GM12878 (cell line): ENCODE measurements at regions not wholly inside any gene's neighbourhood (a gene's known extent, or its start where the extent isn't known, plus 50 kb on each side); places are given as distances from the start of the nearest gene placed in this dataset.

Experiments
- ATAC-seq: fragments of 200-7000 bp; cut with Tn5 transposase; 3 replicates; pipeline ENCODE4 v1.9.1; 2020; ENCODE audit warnings: mild to moderate bottlenecking, moderate library complexity
- BruUV-seq: library from RNA; stranded (reverse); fragments of 400-500 nt; replicated peaks from 2 replicates; lab custom pipeline; 2021; lab: Mats Ljungman, UMichigan
- CTCF ChIA-PET: fragments of 300-600 bp; sonication (Branson Sonifier 250); formaldehyde crosslinking; extraction: SDS; loops from one replicate; lab custom pipeline; 2021; ENCODE audit warnings: inconsistent platforms; lab: Yijun Ruan, JAX
- POLR2A ChIA-PET: fragments of 350-600 bp; formaldehyde crosslinking; extraction: SDS; loops from one replicate; lab custom pipeline; 2021; ENCODE audit warnings: inconsistent platforms; lab: Charles Lee
- RAD21 ChIA-PET: fragments of 300-600 bp; sonication (Branson Sonifier 250); formaldehyde crosslinking; loops from one replicate; lab custom pipeline; 2023; ENCODE audit warnings: antibody characterized with exemption; ENCODE audit not compliant: unreplicated experiment; lab: Charles Lee
- SMC1A ChIA-PET: fragments of 300-600 bp; sonication (Branson Sonifier 250); formaldehyde crosslinking; loops from one replicate; lab custom pipeline; 2023; ENCODE audit not compliant: unreplicated experiment, uncharacterized antibody; lab: Charles Lee
- DNase-seq: peaks from one replicate; pipeline ENCODE4 v3.0.0-alpha.2; 2011; ENCODE audit warnings: low read depth, low spot score
- FAIRE-seq: peaks from 3 replicates; lab custom pipeline; 2011; peaks lifted over from hg19 to GRCh38; lab: Jason Lieb, UNC
- H2AFZ ChIP-seq: 2 replicates; pipeline ENCODE4 v1.6.0; 2011; ENCODE audit warnings: low read depth, low read length, control low read depth; ENCODE audit not compliant: control insufficient read depth
- H3K27ac ChIP-seq: 2 replicates; pipeline ENCODE4 v1.5.1; 2011; ENCODE audit warnings: control low read depth; ENCODE audit not compliant: control insufficient read depth, insufficient read depth
- H3K27me3 ChIP-seq, 2 experiments: replicated peaks in 1 of 2; 2 replicates each; pipeline versions ENCODE4 v1.6.0 to v1.6.1; 2011; ENCODE audit warnings: low read length in 1 of 2; ENCODE audit not compliant: control insufficient read depth in 2 of 2, insufficient read depth in 2 of 2
- H3K36me3 ChIP-seq, 2 experiments: 2 replicates each; pipeline ENCODE4 v1.5.1; 2011; ENCODE audit warnings: low read length in 1 of 2; ENCODE audit not compliant: control insufficient read depth in 2 of 2, insufficient read depth in 2 of 2
- H3K4me1 ChIP-seq: 2 replicates; pipeline ENCODE4 v1.6.1; 2011; ENCODE audit warnings: mild to moderate bottlenecking, low read length, moderate library complexity, mixed read lengths; ENCODE audit not compliant: control insufficient read depth, insufficient read depth
- H3K4me2 ChIP-seq: 2 replicates; pipeline ENCODE4 v1.6.0; 2011; ENCODE audit warnings: control low read depth; ENCODE audit not compliant: control insufficient read depth, insufficient read depth
- H3K4me3 ChIP-seq: fragments of 200-600 bp; sonication (generic); 2 replicates; pipeline ENCODE4 v1.5.1; 2016
- H3K79me2 ChIP-seq: 2 replicates; pipeline ENCODE4 v1.6.0; 2011; ENCODE audit warnings: low read length; ENCODE audit not compliant: control insufficient read depth, insufficient read depth
- H3K9ac ChIP-seq: 2 replicates; pipeline ENCODE4 v1.8.0; 2011; ENCODE audit warnings: low read length, control low read depth, mixed read lengths; ENCODE audit not compliant: control insufficient read depth, insufficient read depth
- H3K9me3 ChIP-seq: replicated peaks from 3 replicates; pipeline ENCODE4 v1.5.1; 2011; ENCODE audit warnings: mild to moderate bottlenecking, low read length; ENCODE audit not compliant: control insufficient read depth, insufficient read depth
- H4K20me1 ChIP-seq: 2 replicates; pipeline ENCODE4 v1.6.0; 2011; ENCODE audit not compliant: control insufficient read depth, insufficient read depth
- CHD1 ChIP-seq: IDR thresholded peaks from 2 replicates; pipeline ENCODE4 v1.6.1; 2012; ENCODE audit warnings: low read depth, low read length, improper control_type of control experiment
- EP300 ChIP-seq, 2 experiments: fragments of 150-350 bp in 1 of 2; IDR thresholded peaks; 2 replicates each; pipeline ENCODE4 v1.6.1; 2011 to 2012; ENCODE audit warnings: low read depth in 2 of 2, low read length in 2 of 2, borderline replicate concordance in 1 of 2, improper control_type of control experiment in 1 of 2, inconsistent platforms in 1 of 2; ENCODE audit not compliant: control insufficient read depth in 1 of 2
- HCFC1 ChIP-seq: fragments of 150-350 bp; IDR thresholded peaks from 2 replicates; pipeline ENCODE4 v1.6.1; 2014; ENCODE audit warnings: low read length
- NBN ChIP-seq: fragments of 450-650 bp; IDR thresholded peaks from 2 replicates; pipeline ENCODE4 v1.6.1; 2016
- POLR2A ChIP-seq: IDR thresholded peaks from 2 replicates; pipeline ENCODE4 v1.6.1; 2011; ENCODE audit warnings: low read depth, mild to moderate bottlenecking, low read length
- RFX5 ChIP-seq: IDR thresholded peaks from 2 replicates; pipeline ENCODE4 v1.6.1; 2011; ENCODE audit warnings: low read depth, low read length, improper control_type of control experiment
- SMAD1 ChIP-seq: fragments of 450-650 bp; IDR thresholded peaks from 2 replicates; pipeline ENCODE4 v1.6.1; 2018; ENCODE audit warnings: mild to moderate bottlenecking, low read depth; ENCODE audit not compliant: partially characterized antibody
- SPI1 ChIP-seq: IDR thresholded peaks from 2 replicates; pipeline ENCODE4 v1.6.1; 2011; ENCODE audit warnings: low read depth, mild to moderate bottlenecking, low read length, moderate library complexity, borderline replicate concordance; ENCODE audit not compliant: insufficient read depth
- ZNF207 ChIP-seq: fragments of 450-650 bp; IDR thresholded peaks from 2 replicates; pipeline ENCODE4 v1.6.1; 2014; ENCODE audit warnings: antibody characterized with exemption, mild to moderate bottlenecking, borderline replicate concordance
- ZNF384 ChIP-seq: IDR thresholded peaks from 2 replicates; pipeline ENCODE4 v1.6.1; 2012; ENCODE audit warnings: low read depth, mild to moderate bottlenecking, low read length, improper control_type of control experiment, borderline replicate concordance
- WGBS: methylation state at CpG from one replicate; pipeline ENCODE4 v1.1.6; 2016; ENCODE audit warnings: low lambda C conversion rate; ENCODE audit not compliant: insufficient replicate concordance, insufficient coverage; ENCODE audit errors: missing lambda C conversion rate; 5-methylcytosine and 5-hydroxymethylcytosine counted together
- in situ Hi-C: fragments of 300-500 bp; cut with MboI; formaldehyde crosslinking; loops from 9 replicates; pipeline ENCODE4 v1.14.3; 2018; ENCODE audit warnings: mixed read lengths
- intact Hi-C: fragments of 100-400 bp; cut with micrococcal nuclease; formaldehyde crosslinking; loops from one replicate; pipeline ENCODE4 v1.14.2; 2022; ENCODE audit not compliant: unreplicated experiment
- TF ChIP-seq, protein P1 (sequence below): fragments of 450-650 bp; IDR thresholded peaks from 2 replicates; pipeline ENCODE4 v1.6.1; 2018; ENCODE audit warnings: borderline replicate concordance, mild to moderate bottlenecking; ENCODE audit not compliant: partially characterized antibody

DNA sequence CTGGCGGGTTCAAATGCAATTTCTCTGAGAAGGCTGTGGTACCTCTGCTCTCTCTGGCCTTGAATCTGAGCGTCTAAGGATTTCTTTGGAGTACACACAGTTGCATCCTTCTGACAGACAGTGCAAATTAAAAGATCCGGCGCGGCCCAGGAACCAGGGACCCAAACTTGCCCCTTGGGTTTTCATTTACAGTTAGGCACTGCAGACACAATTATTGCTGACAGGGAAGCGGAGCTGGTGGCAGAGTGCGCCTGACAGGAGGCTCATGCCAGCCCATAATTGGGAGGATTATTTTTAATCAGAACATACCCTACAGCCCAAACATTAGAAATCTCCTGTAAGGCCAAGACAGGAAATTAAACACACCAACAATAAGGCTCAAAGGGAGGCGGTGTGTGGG, 1023.4 kb upstream of the RBFOX1 start (continued):
- TF ChIP-seq, protein P1, sequence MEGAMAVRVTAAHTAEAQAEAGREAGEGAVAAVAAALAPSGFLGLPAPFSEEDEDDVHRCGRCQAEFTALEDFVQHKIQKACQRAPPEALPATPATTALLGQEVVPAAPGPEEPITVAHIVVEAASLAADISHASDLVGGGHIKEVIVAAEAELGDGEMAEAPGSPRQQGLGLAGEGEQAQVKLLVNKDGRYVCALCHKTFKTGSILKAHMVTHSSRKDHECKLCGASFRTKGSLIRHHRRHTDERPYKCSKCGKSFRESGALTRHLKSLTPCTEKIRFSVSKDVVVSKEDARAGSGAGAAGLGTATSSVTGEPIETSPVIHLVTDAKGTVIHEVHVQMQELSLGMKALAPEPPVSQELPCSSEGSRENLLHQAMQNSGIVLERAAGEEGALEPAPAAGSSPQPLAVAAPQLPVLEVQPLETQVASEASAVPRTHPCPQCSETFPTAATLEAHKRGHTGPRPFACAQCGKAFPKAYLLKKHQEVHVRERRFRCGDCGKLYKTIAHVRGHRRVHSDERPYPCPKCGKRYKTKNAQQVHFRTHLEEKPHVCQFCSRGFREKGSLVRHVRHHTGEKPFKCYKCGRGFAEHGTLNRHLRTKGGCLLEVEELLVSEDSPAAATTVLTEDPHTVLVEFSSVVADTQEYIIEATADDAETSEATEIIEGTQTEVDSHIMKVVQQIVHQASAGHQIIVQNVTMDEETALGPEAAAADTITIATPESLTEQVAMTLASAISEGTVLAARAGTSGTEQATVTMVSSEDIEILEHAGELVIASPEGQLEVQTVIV = no peak
- TF ChIP-seq ZNF207 (no peak), NBN (no peak), HCFC1 (no peak), POLR2A (no peak), SPI1 (no peak), CHD1 (no peak), SMAD1 (no peak)

DNA sequence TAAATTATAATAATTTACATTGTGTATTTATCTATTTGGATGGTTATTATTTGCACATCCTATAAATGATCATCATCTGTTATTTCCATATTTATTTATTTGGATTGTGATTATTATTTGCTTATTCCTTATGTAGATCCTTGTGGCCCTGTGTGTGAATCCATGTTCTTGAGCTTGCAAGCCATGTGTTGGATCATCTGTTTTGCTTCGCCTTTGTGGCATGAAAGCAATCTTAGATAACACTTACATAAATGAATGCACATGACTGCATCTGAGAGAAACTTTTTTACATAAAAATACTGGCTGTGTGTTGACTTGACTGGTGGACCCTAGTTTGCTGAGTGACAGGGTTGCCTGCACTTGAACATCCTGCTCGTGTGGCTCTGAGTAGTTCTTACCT, 1024.5 kb upstream of the RBFOX1 start:
- no peak for TF ChIP-seq ZNF384
- no peak for TF ChIP-seq EP300 (IDR thresholded peaks at IDR 0.05; ENCODE audit: borderline replicate concordance in 1 of 2, control insufficient read depth in 1 of 2, low read depth in 2 of 2, low read length in 2 of 2)
- TF ChIP-seq POLR2A = no peak
- TF ChIP-seq RFX5 = no peak
- TF ChIP-seq, all 136 proteins: peak for 0
- no peak for DNase-seq
- SMC1A ChIA-PET = no interaction called here
- no peaks in the 10 kb centered on the region for H3K36me3 ChIP-seq
- H3K9ac ChIP-seq = no peak overlapping the region
- H2AFZ ChIP-seq = no peak overlapping the region
- no peak overlapping the region for H3K4me2 ChIP-seq
- H3K9me3 ChIP-seq = no peaks in the 10 kb centered on the region
- BruUV-seq = no TSS peak
- CTCF ChIA-PET = no interaction called here
- intact Hi-C loops = no loop called here
- no peak overlapping the region for H3K4me3 ChIP-seq
- 44% methylated on average over 2 of the region's 2 CpGs for WGBS
- no peaks in the 10 kb centered on the region for H3K4me1 ChIP-seq
- no peaks in the 10 kb centered on the region for H3K27me3 ChIP-seq
- no peak for FAIRE-seq
- no peaks in the 10 kb centered on the region for H4K20me1 ChIP-seq
- RAD21 ChIA-PET = interaction anchor here (0.6 kb wide), 1 partner anchor 214 kb away, joined by 3 read pairs; no protein-coding TSS in a partner anchor
- in situ Hi-C loops = no loop called here
- POLR2A ChIA-PET = no interaction called here
- no peak overlapping the region for H3K27ac ChIP-seq
- no peak for ATAC-seq
- H3K79me2 ChIP-seq = no peaks in the 10 kb centered on the region
